ENCODE measurements at regions not wholly inside any gene's neighbourhood (a gene's known extent, or its start where the extent isn't known, plus 50 kb on each side); places are given as distances from the start of the nearest gene placed in this dataset.

GRCh38 chr2:21667638-21668037, 543.9 kb downstream of the TDRD15 start:
- in situ Hi-C loops (cut with HindIII; ENCODE audit: low pct_unique_long_range_greater_than_20kb, low sequenced_read_pairs), result no loop called here
- no peak for DNase-seq (ENCODE audit: low read depth in 1 of 2, low spot score in 1 of 2)
- no peak for TF ChIP-seq JUND (IDR thresholded peaks at IDR 0.05; ENCODE audit: low read depth)

GRCh38 chr2:21668078-21668710, 544.4 kb downstream of the TDRD15 start:
- no peak for DNase-seq (ENCODE audit: low read depth in 1 of 2, low spot score in 1 of 2)
- TF ChIP-seq JUND (IDR thresholded peaks at IDR 0.05; ENCODE audit: low read depth), result no peak
- in situ Hi-C loops (cut with HindIII; ENCODE audit: low pct_unique_long_range_greater_than_20kb, low sequenced_read_pairs), result no loop called here

- no peak for TF ChIP-seq JUND (IDR thresholded peaks at IDR 0.05; ENCODE audit: low read depth)
Observed at GRCh38 chr2:21676041-21676440, 552.3 kb downstream of the TDRD15 start.

GRCh38 chr2:21676676-21677075, 552.9 kb downstream of the TDRD15 start:
- TF ChIP-seq JUND (IDR thresholded peaks at IDR 0.05; ENCODE audit: low read depth), result no peak
- DNase-seq (ENCODE audit: low read depth in 1 of 2, low spot score in 1 of 2), result no peak
- in situ Hi-C loops (cut with HindIII; ENCODE audit: low pct_unique_long_range_greater_than_20kb, low sequenced_read_pairs), result no loop called here

More at GRCh38 chr2:21676041-21676440, 552.3 kb downstream of the TDRD15 start:
- in situ Hi-C loops (cut with HindIII; ENCODE audit: low pct_unique_long_range_greater_than_20kb, low sequenced_read_pairs), result no loop called here
- no peak for DNase-seq (ENCODE audit: low read depth in 1 of 2, low spot score in 1 of 2)

- no peak for TF ChIP-seq JUND (IDR thresholded peaks at IDR 0.05; ENCODE audit: low read depth)
- DNase-seq (ENCODE audit: low read depth in 1 of 2, low spot score in 1 of 2), result no peak
- in situ Hi-C loops (cut with HindIII; ENCODE audit: low pct_unique_long_range_greater_than_20kb, low sequenced_read_pairs), result no loop called here
Observed at GRCh38 chr2:21683838-21684237, 560.1 kb downstream of the TDRD15 start.

- no peak for TF ChIP-seq JUND (IDR thresholded peaks at IDR 0.05; ENCODE audit: low read depth)
- in situ Hi-C loops (cut with HindIII; ENCODE audit: low pct_unique_long_range_greater_than_20kb, low sequenced_read_pairs), result no loop called here
- no peak for DNase-seq (ENCODE audit: low read depth in 1 of 2, low spot score in 1 of 2)
Observed at GRCh38 chr2:21687589-21687988, 563.8 kb downstream of the TDRD15 start.

- in situ Hi-C loops (cut with HindIII; ENCODE audit: low pct_unique_long_range_greater_than_20kb, low sequenced_read_pairs), result no loop called here
- no peak for TF ChIP-seq JUND (IDR thresholded peaks at IDR 0.05; ENCODE audit: low read depth)
- no peak for DNase-seq (ENCODE audit: low read depth in 1 of 2, low spot score in 1 of 2)
Observed at GRCh38 chr2:21690005-21690404, 566.2 kb downstream of the TDRD15 start.

GRCh38 chr2:21693081-21693480, 569.3 kb downstream of the TDRD15 start:
- in situ Hi-C loops (cut with HindIII; ENCODE audit: low pct_unique_long_range_greater_than_20kb, low sequenced_read_pairs), result no loop called here
- DNase-seq (ENCODE audit: low read depth in 1 of 2, low spot score in 1 of 2), result no peak
- TF ChIP-seq JUND (IDR thresholded peaks at IDR 0.05; ENCODE audit: low read depth), result no peak

- in situ Hi-C loops (cut with HindIII; ENCODE audit: low pct_unique_long_range_greater_than_20kb, low sequenced_read_pairs), result no loop called here
- no peak for DNase-seq (ENCODE audit: low read depth in 1 of 2, low spot score in 1 of 2)
- no peak for TF ChIP-seq JUND (IDR thresholded peaks at IDR 0.05; ENCODE audit: low read depth)
Observed at GRCh38 chr2:21694079-21694878, 570.5 kb downstream of the TDRD15 start.

GRCh38 chr2:21696900-21697299, 573.1 kb downstream of the TDRD15 start:
- in situ Hi-C loops (cut with HindIII; ENCODE audit: low pct_unique_long_range_greater_than_20kb, low sequenced_read_pairs), result no loop called here
- TF ChIP-seq JUND (IDR thresholded peaks at IDR 0.05; ENCODE audit: low read depth), result no peak
- DNase-seq (ENCODE audit: low read depth in 1 of 2, low spot score in 1 of 2), result no peak

- in situ Hi-C loops (cut with HindIII; ENCODE audit: low pct_unique_long_range_greater_than_20kb, low sequenced_read_pairs), result no loop called here
- TF ChIP-seq JUND (IDR thresholded peaks at IDR 0.05; ENCODE audit: low read depth), result no peak
- DNase-seq (ENCODE audit: low read depth in 1 of 2, low spot score in 1 of 2), result no peak
Observed at GRCh38 chr2:21700644-21701043, 576.9 kb downstream of the TDRD15 start.

GRCh38 chr2:21710031-21710430, 586.3 kb downstream of the TDRD15 start:
- DNase-seq (ENCODE audit: low read depth in 1 of 2, low spot score in 1 of 2), result no peak
- no peak for TF ChIP-seq JUND (IDR thresholded peaks at IDR 0.05; ENCODE audit: low read depth)
- in situ Hi-C loops (cut with HindIII; ENCODE audit: low pct_unique_long_range_greater_than_20kb, low sequenced_read_pairs), result no loop called here

- TF ChIP-seq JUND (IDR thresholded peaks at IDR 0.05; ENCODE audit: low read depth), result no peak
- in situ Hi-C loops (cut with HindIII; ENCODE audit: low pct_unique_long_range_greater_than_20kb, low sequenced_read_pairs), result no loop called here
- DNase-seq (ENCODE audit: low read depth in 1 of 2, low spot score in 1 of 2), result no peak
Observed at GRCh38 chr2:21710496-21710895, 586.7 kb downstream of the TDRD15 start.
